Breast epithelium (tissue), 3 donors: ENCODE measurements at regions not wholly inside any gene's neighbourhood (a gene's known extent, or its start where the extent isn't known, plus 50 kb on each side); places are given as distances from the start of the nearest gene placed in this dataset.

Source experiments
- CTCF ChIP-seq, 3 donors: fragments of 450-650 bp; IDR thresholded peaks; one replicate each; pipeline ENCODE4 v1.5.1; 2016 to 2017; ENCODE audit warnings: antibody characterized with exemption in 3 of 3, mild to moderate bottlenecking in 3 of 3, moderate library complexity in 3 of 3
- POLR2A ChIP-seq: fragments of 450-650 bp; IDR thresholded peaks from one replicate; pipeline ENCODE4 v1.6.1; 2016; ENCODE audit warnings: antibody characterized with exemption, mild to moderate bottlenecking, moderate library complexity
- POLR2AphosphoS5 ChIP-seq, 3 donors: sonication (generic); formaldehyde crosslinking; IDR thresholded peaks; one replicate each; pipeline ENCODE4 v1.6.1; 2017; ENCODE audit warnings: antibody characterized with exemption in 3 of 3

- TF ChIP-seq CTCF (IDR thresholded peaks at IDR 0.05) (no peak), POLR2AphosphoS5 (IDR thresholded peaks at IDR 0.05) (no peak), POLR2A (no peak)
Observed at GRCh38 chr6:106000935-106001334, 85.2 kb upstream of the PRDM1 start.
